AG04450 (cell line): ENCODE measurements at regions not wholly inside any gene's neighbourhood (a gene's known extent, or its start where the extent isn't known, plus 50 kb on each side); places are given as distances from the start of the nearest gene placed in this dataset.

ENCODE experiments used
- CTCF ChIA-PET: fragments of 300-600, 350-600 bp; formaldehyde crosslinking; extraction: SDS; loops from one replicate; lab custom pipeline; 2022; ENCODE audit warnings: antibody characterized with exemption, inconsistent platforms; lab: Charles Lee
- POLR2A ChIA-PET: fragments of 350-600 bp; formaldehyde crosslinking; extraction: SDS; loops from one replicate; lab custom pipeline; 2021; ENCODE audit warnings: antibody characterized with exemption, inconsistent platforms; lab: Yijun Ruan, JAX
- DNase-seq: peaks from one replicate; pipeline ENCODE4 v3.0.0-alpha.2; 2011; ENCODE audit warnings: low read depth, low spot score
- H3K27ac ChIP-seq: one replicate; pipeline ENCODE4 v1.5.1; 2012; ENCODE audit warnings: low read depth, low read length, control low read depth
- H3K27me3 ChIP-seq: one replicate; pipeline ENCODE4 v1.6.0; 2012; ENCODE audit warnings: low read length; ENCODE audit not compliant: control insufficient read depth, insufficient read depth
- H3K4me3 ChIP-seq: 2 replicates; pipeline ENCODE4 v1.5.1; 2011; ENCODE audit warnings: mild to moderate bottlenecking, low read depth, low read length, control low read depth
- H3K9me3 ChIP-seq: 2 replicates; pipeline ENCODE4 v1.5.1; 2012; ENCODE audit warnings: low read length; ENCODE audit not compliant: control insufficient read depth, insufficient read depth
- CTCF ChIP-seq: IDR thresholded peaks from 2 replicates; pipeline ENCODE4 v1.5.1; 2011; ENCODE audit warnings: low read depth, low read length, control low read depth, inconsistent platforms

GRCh38 chr5:120400356-120400755 is 63.7 kb upstream of the PRR16 start:
- DNase-seq: no peak
- no peak for TF ChIP-seq CTCF
- CTCF ChIA-PET: no interaction called here
- Histone ChIP-seq H3K27ac (no peak overlapping the region), H3K4me3 (no peak overlapping the region), H3K27me3 (no peaks in the 10 kb centered on the region), H3K9me3 (peaks cover 7% of the 10 kb centered on the region; the same call in 1 of the 2 replicates)
- POLR2A ChIA-PET: no interaction called here

- no peak for DNase-seq
Measured at GRCh38 chr5:120402606-120403005, 61.5 kb upstream of the PRR16 start.

GRCh38 chr5:120405286-120405864 is 58.7 kb upstream of the PRR16 start:
- Histone ChIP-seq H3K27me3 (no peaks in the 10 kb centered on the region), H3K27ac (no peak overlapping the region), H3K4me3 (no peak overlapping the region), H3K9me3 (peaks cover 10% of the 10 kb centered on the region)
- POLR2A ChIA-PET: no interaction called here
- DNase-seq: no peak
- no peak for TF ChIP-seq CTCF
- CTCF ChIA-PET: interaction anchor here (1.3 kb wide), 1 partner anchor 16 kb away, joined by 3 read pairs; no protein-coding TSS in a partner anchor

More at GRCh38 chr5:120402606-120403005, 61.5 kb upstream of the PRR16 start:
- TF ChIP-seq CTCF: no peak
- Histone ChIP-seq H3K27ac (no peak overlapping the region), H3K4me3 (no peak overlapping the region), H3K27me3 (no peaks in the 10 kb centered on the region), H3K9me3 (peaks cover 15% of the 10 kb centered on the region)
- ChIA-PET CTCF (no interaction called here), POLR2A (no interaction called here)

- CTCF ChIA-PET: interaction anchor here (1.3 kb wide), 1 partner anchor 16 kb away, joined by 3 read pairs; no protein-coding TSS in a partner anchor
- DNase-seq: no peak
- POLR2A ChIA-PET: interaction anchor here (0.6 kb wide), 1 partner anchor 1749 kb away, joined by 5 read pairs; no protein-coding TSS in a partner anchor
Measured at GRCh38 chr5:120405923-120406322, 58.2 kb upstream of the PRR16 start.

More at GRCh38 chr5:120405923-120406322, 58.2 kb upstream of the PRR16 start:
- TF ChIP-seq CTCF: no peak
- H3K27ac ChIP-seq: peak overlapping the region; percentile 43
- no peaks in the 10 kb centered on the region for H3K27me3 ChIP-seq
- H3K9me3 ChIP-seq: peaks cover 10% of the 10 kb centered on the region
- H3K4me3 ChIP-seq: no peak overlapping the region
